Vagina (tissue), 2 donors: ENCODE measurements at regions not wholly inside any gene's neighbourhood (a gene's known extent, or its start where the extent isn't known, plus 50 kb on each side); places are given as distances from the start of the nearest gene placed in this dataset.

Experiments used
- CTCF ChIP-seq, 3 experiments: fragments of 450-650 bp in 2 of 3; fragments of 200-600 bp in 1 of 3; sonication (generic) in 1 of 3; IDR thresholded peaks; one replicate each; pipeline ENCODE4 v1.5.1; 2017 to 2019; ENCODE audit warnings: antibody characterized with exemption in 3 of 3, mild to moderate bottlenecking in 2 of 3, moderate library complexity in 2 of 3
- POLR2A ChIP-seq, 2 donors: fragments of 450-650 bp; IDR thresholded peaks; one replicate each; pipeline ENCODE4 v1.6.1; 2017; ENCODE audit warnings: antibody characterized with exemption in 2 of 2, mild to moderate bottlenecking in 2 of 2, moderate library complexity in 2 of 2
- POLR2AphosphoS5 ChIP-seq, 2 donors: sonication (generic); formaldehyde crosslinking; IDR thresholded peaks; one replicate each; pipeline ENCODE4 v1.9.0; 2017; ENCODE audit warnings: antibody characterized with exemption in 2 of 2, mild to moderate bottlenecking in 2 of 2, low read depth in 1 of 2; ENCODE audit not compliant: insufficient read depth in 1 of 2

GRCh38 chr2:45267062-45267792, 258.0 kb upstream of the SIX2 start:
- TF ChIP-seq POLR2AphosphoS5 (IDR thresholded peaks at IDR 0.05; ENCODE audit: insufficient read depth in 1 of 2, low read depth in 1 of 2) (no peak), CTCF (IDR thresholded peaks at IDR 0.05) (no peak), POLR2A (IDR thresholded peaks at IDR 0.05) (no peak)
